K562 (cell line): ENCODE measurements at regions not wholly inside any gene's neighbourhood (a gene's known extent, or its start where the extent isn't known, plus 50 kb on each side); places are given as distances from the start of the nearest gene placed in this dataset.
A peak's percentile ranks its signal among the peaks of the same experiment; 100 is the strongest.

Experiments used
- CHAMP1 ChIP-seq: fragments of 450-650 bp; IDR thresholded peaks from 2 replicates; pipeline ENCODE4 v1.6.1; 2016; ENCODE audit warnings: mild to moderate bottlenecking
- CREM ChIP-seq: IDR thresholded peaks from 2 replicates; pipeline ENCODE4 v1.6.1; 2014; ENCODE audit warnings: antibody characterized with exemption, low read depth
- ELK3 ChIP-seq: fragments of 450-650 bp; formaldehyde crosslinking; IDR thresholded peaks from 2 replicates; pipeline ENCODE4 v1.4.0; 2020; ENCODE audit warnings: mild to moderate bottlenecking
- HNRNPLL ChIP-seq: fragments of 200-400 bp; formaldehyde crosslinking; IDR thresholded peaks from 2 replicates; pipeline ENCODE4 v1.6.1; 2017; ENCODE audit warnings: low read length, low read depth, mild to moderate bottlenecking; ENCODE audit not compliant: poor library complexity, severe bottlenecking
- IFI16 ChIP-seq: fragments of 250-450 bp; sonication (Bioruptor Pico); IDR thresholded peaks from 2 replicates; pipeline ENCODE4 v2.1.2; 2022; ENCODE audit warnings: mild to moderate bottlenecking, inconsistent platforms
- KLF16 ChIP-seq: IDR thresholded peaks from 2 replicates; pipeline ENCODE4 v1.6.1; 2016; ENCODE audit warnings: antibody characterized with exemption
- L3MBTL2 ChIP-seq: fragments of 450-650 bp; IDR thresholded peaks from 2 replicates; pipeline ENCODE4 v1.6.1; 2016; ENCODE audit warnings: mild to moderate bottlenecking, moderate library complexity
- POLR2B ChIP-seq: fragments of 450-650 bp; IDR thresholded peaks from 2 replicates; pipeline ENCODE4 v1.6.1; 2018; ENCODE audit warnings: low read depth; ENCODE audit not compliant: partially characterized antibody
- RBM14 ChIP-seq: fragments of 200-400 bp; formaldehyde crosslinking; IDR thresholded peaks from 2 replicates; pipeline ENCODE4 v1.6.1; 2018; ENCODE audit warnings: low read depth, mild to moderate bottlenecking, low read length, moderate library complexity, borderline replicate concordance; ENCODE audit not compliant: insufficient read depth
- RCOR1 ChIP-seq, 2 experiments: IDR thresholded peaks; 2 replicates each; pipeline ENCODE4 v1.6.1; 2012; ENCODE audit warnings: low read depth in 2 of 2, low read length in 2 of 2, borderline replicate concordance in 1 of 2, improper control_type of control experiment in 1 of 2
- RNF2 ChIP-seq: sonication (generic); IDR thresholded peaks from 2 replicates; pipeline ENCODE4 v1.6.1; 2016
- ZFP36 ChIP-seq: fragments of 150-350 bp; IDR thresholded peaks from 2 replicates; pipeline ENCODE4 v1.6.1; 2018; ENCODE audit warnings: low read length, low read depth; ENCODE audit not compliant: partially characterized antibody
- ZNF121 ChIP-seq: sonication (generic); formaldehyde crosslinking; conservative IDR thresholded peaks from 2 replicates; pipeline ENCODE4 v1.8.0; 2022; ENCODE audit warnings: missing genetic modification reagents
- ZNF133 ChIP-seq: fragments of 250-450 bp; sonication (Bioruptor Pico); IDR thresholded peaks from 2 replicates; pipeline ENCODE4 v1.4.0; 2020; ENCODE audit warnings: mild to moderate bottlenecking
- ZNF311 ChIP-seq: fragments of 250-450 bp; sonication (Bioruptor Pico); IDR thresholded peaks from 2 replicates; pipeline ENCODE4 v1.4.0; 2020; ENCODE audit warnings: mild to moderate bottlenecking, moderate library complexity
- ZNF408 ChIP-seq: fragments of 250-450 bp; sonication (Bioruptor Pico); IDR thresholded peaks from 2 replicates; pipeline ENCODE4 v1.4.0; 2020; ENCODE audit warnings: low read depth, mild to moderate bottlenecking, moderate library complexity
- ZNF592 ChIP-seq: fragments of 450-650 bp; IDR thresholded peaks from 2 replicates; pipeline ENCODE4 v1.6.1; 2017; ENCODE audit warnings: antibody characterized with exemption, mild to moderate bottlenecking

- TF ChIP-seq ZNF592 (peak; percentile 87), ZFP36 (no peak), IFI16 (CRISPR knock-in tag) (no peak), ELK3 (CRISPR knock-in tag) (no peak), ZNF311 (CRISPR knock-in tag) (no peak), KLF16 (no peak), ZNF408 (CRISPR knock-in tag) (no peak), POLR2B (no peak), ZNF133 (no peak), HNRNPLL (peak; percentile 88), CREM (peak; percentile 97), ZNF121 (CRISPR knock-in tag) (no peak), L3MBTL2 (peak; percentile 72), RBM14 (no peak), CHAMP1 (peak; percentile 27; the same call in 1 of the 2 replicates), RCOR1 (IDR thresholded peaks at IDR 0.05; ENCODE audit: borderline replicate concordance in 1 of 2, low read depth in 2 of 2, low read length in 2 of 2) (peak; percentile 44 to 92; a peak in 3 of 4 replicates), RNF2 (peak; percentile 88)
These were observed 72.6 kb upstream of the ZNF184 start (continued) for GRCh38 chr6:27545271-27546046.
